IMR-90 (cell line): ENCODE measurements at regions not wholly inside any gene's neighbourhood (a gene's known extent, or its start where the extent isn't known, plus 50 kb on each side); places are given as distances from the start of the nearest gene placed in this dataset.

Experiments
- ATAC-seq: fragments of 200-7000 bp; cut with Tn5 transposase; 2 replicates; pipeline ENCODE4 v1.9.1; 2020; ENCODE audit warnings: low read depth, mild to moderate bottlenecking, moderate library complexity
- BruUV-seq: library from RNA; stranded (reverse); fragments of 400-500 nt; replicated peaks from 2 replicates; lab custom pipeline; 2021; lab: Mats Ljungman, UMichigan
- CTCF ChIA-PET: fragments of 300-600 bp; formaldehyde crosslinking; extraction: SDS; loops from one replicate; lab custom pipeline; 2021; ENCODE audit warnings: antibody characterized with exemption; lab: Yijun Ruan, JAX
- POLR2A ChIA-PET: fragments of 300-600 bp; sonication (Branson Sonifier 250); formaldehyde crosslinking; loops from one replicate; lab custom pipeline; 2022; ENCODE audit warnings: antibody characterized with exemption; ENCODE audit not compliant: unreplicated experiment; lab: Charles Lee
- DNase-seq: peaks from one replicate; pipeline ENCODE4 v3.0.0; 2013
- H2AFZ ChIP-seq: replicated peaks from 2 replicates; pipeline ENCODE3; 2013; ENCODE audit warnings: low read length, mild to moderate bottlenecking; ENCODE audit not compliant: poor library complexity
- H2AK5ac ChIP-seq: 2 replicates; pipeline ENCODE4 v1.6.1; 2013; ENCODE audit warnings: low read depth, low read length, inconsistent platforms
- H2AK9ac ChIP-seq: replicated peaks from 2 replicates; pipeline ENCODE3; 2013; ENCODE audit warnings: mild to moderate bottlenecking, low read depth, low read length, moderate library complexity; ENCODE audit not compliant: poor library complexity
- H2BK120ac ChIP-seq: 2 replicates; pipeline ENCODE4 v1.6.1; 2013; ENCODE audit warnings: low read depth, low read length, inconsistent platforms
- H2BK15ac ChIP-seq: 3 replicates; pipeline ENCODE4 v1.6.1; 2013; ENCODE audit warnings: low read depth, low read length, inconsistent platforms
- H2BK20ac ChIP-seq: 2 replicates; pipeline ENCODE4 v1.6.1; 2013; ENCODE audit warnings: low read depth, mild to moderate bottlenecking, inconsistent platforms, low read length, moderate library complexity
- H2BK5ac ChIP-seq: 2 replicates; pipeline ENCODE4 v1.6.1; 2013; ENCODE audit warnings: mild to moderate bottlenecking, low read depth, low read length, inconsistent platforms; ENCODE audit not compliant: poor library complexity, severe bottlenecking
- H3K14ac ChIP-seq: replicated peaks from 2 replicates; pipeline ENCODE4 v1.6.1; 2013; ENCODE audit warnings: low read depth, low read length, inconsistent platforms
- H3K18ac ChIP-seq: 2 replicates; pipeline ENCODE4 v1.6.1; 2013; ENCODE audit warnings: low read depth, low read length, control low read depth
- H3K23ac ChIP-seq: 2 replicates; pipeline ENCODE4 v1.6.1; 2013; ENCODE audit warnings: low read depth, low read length, inconsistent platforms
- H3K27ac ChIP-seq: 2 replicates; pipeline ENCODE4 v1.5.1; 2013; ENCODE audit warnings: mild to moderate bottlenecking, control low read depth, low read length; ENCODE audit not compliant: insufficient read depth
- H3K27me3 ChIP-seq: 2 replicates; pipeline ENCODE4 v1.6.1; 2013; ENCODE audit warnings: low read length; ENCODE audit not compliant: control insufficient read depth, insufficient read depth
- H3K36me3 ChIP-seq: 2 replicates; pipeline ENCODE4 v1.6.1; 2013; ENCODE audit warnings: low read length, mixed read lengths; ENCODE audit not compliant: control insufficient read depth, insufficient read depth
- H3K4ac ChIP-seq: 2 replicates; pipeline ENCODE4 v1.6.1; 2013; ENCODE audit warnings: low read depth, low read length, inconsistent platforms
- H3K4me1 ChIP-seq: 2 replicates; pipeline ENCODE4 v1.6.1; 2013; ENCODE audit warnings: low read length, mixed read lengths; ENCODE audit not compliant: control insufficient read depth, insufficient read depth
- H3K4me2 ChIP-seq: 2 replicates; pipeline ENCODE4 v1.6.1; 2013; ENCODE audit warnings: low read depth, mild to moderate bottlenecking, control low read depth, low read length, moderate library complexity
- H3K4me3 ChIP-seq: 2 replicates; pipeline ENCODE4 v1.5.1; 2013; ENCODE audit warnings: low read depth, mild to moderate bottlenecking, control low read depth, low read length, moderate library complexity; ENCODE audit not compliant: insufficient read depth
- H3K56ac ChIP-seq: 2 replicates; pipeline ENCODE4 v1.6.1; 2013; ENCODE audit warnings: low read length, inconsistent platforms; ENCODE audit not compliant: insufficient read depth; ENCODE audit errors: extremely low read depth
- H3K79me1 ChIP-seq, 2 experiments: 2 replicates each; pipeline ENCODE4 v1.6.1; 2013; ENCODE audit warnings: low read length in 2 of 2, inconsistent platforms in 1 of 2, low read depth in 1 of 2
- H3K9ac ChIP-seq: 2 replicates; pipeline ENCODE4 v1.6.1; 2013; ENCODE audit warnings: low read depth, low read length, control low read depth
- H3K9me1 ChIP-seq: 2 replicates; pipeline ENCODE4 v1.6.1; 2013; ENCODE audit warnings: low read length, inconsistent platforms; ENCODE audit not compliant: insufficient read depth
- H3K9me3 ChIP-seq: 2 replicates; pipeline ENCODE4 v1.6.1; 2013; ENCODE audit warnings: low read length; ENCODE audit not compliant: control insufficient read depth, insufficient read depth
- H4K20me1 ChIP-seq: 2 replicates; pipeline ENCODE4 v1.6.1; 2013; ENCODE audit warnings: low read length, inconsistent platforms; ENCODE audit not compliant: insufficient read depth
- H4K5ac ChIP-seq: 2 replicates; pipeline ENCODE4 v1.6.1; 2013; ENCODE audit warnings: mild to moderate bottlenecking, low read depth, low read length, control low read depth
- H4K8ac ChIP-seq, 2 experiments: 2 replicates each; pipeline ENCODE4 v1.6.1; 2013; ENCODE audit warnings: low read depth in 2 of 2, low read length in 2 of 2, control low read depth in 1 of 2, inconsistent platforms in 1 of 2
- H4K91ac ChIP-seq: 2 replicates; pipeline ENCODE4 v1.6.1; 2013; ENCODE audit warnings: low read depth, low read length, inconsistent platforms; ENCODE audit not compliant: insufficient read depth
- BHLHE40 ChIP-seq: fragments of 150-350 bp; IDR thresholded peaks from 2 replicates; pipeline ENCODE4 v1.6.1; 2016; ENCODE audit warnings: mild to moderate bottlenecking, low read depth, low read length
- CEBPB ChIP-seq: IDR thresholded peaks from 2 replicates; pipeline ENCODE4 v1.6.1; 2012; ENCODE audit warnings: low read depth, low read length, improper control_type of control experiment
- CHD1 ChIP-seq: IDR thresholded peaks from 2 replicates; pipeline ENCODE4 v1.6.1; 2012; ENCODE audit warnings: low read depth, low read length, improper control_type of control experiment
- CTCF ChIP-seq: conservative IDR thresholded peaks from 2 replicates; pipeline ENCODE4 v1.5.1; 2012; ENCODE audit warnings: mild to moderate bottlenecking, low read depth, low read length, improper control_type of control experiment
- FOS ChIP-seq: fragments of 150-350 bp; IDR thresholded peaks from 2 replicates; pipeline ENCODE4 v1.6.1; 2016; ENCODE audit warnings: low read depth, low read length
- MAFK ChIP-seq: IDR thresholded peaks from 2 replicates; pipeline ENCODE4 v1.6.1; 2012; ENCODE audit warnings: low read depth, low read length, improper control_type of control experiment
- MAZ ChIP-seq: IDR thresholded peaks from 2 replicates; pipeline ENCODE4 v1.6.1; 2012; ENCODE audit warnings: low read depth, mild to moderate bottlenecking, low read length, improper control_type of control experiment, moderate library complexity, borderline replicate concordance
- MXI1 ChIP-seq: IDR thresholded peaks from 2 replicates; pipeline ENCODE4 v1.6.1; 2012; ENCODE audit warnings: low read depth, mild to moderate bottlenecking, low read length, moderate library complexity, borderline replicate concordance
- NFE2L2 ChIP-seq: fragments of 150-350 bp; IDR thresholded peaks from 2 replicates; pipeline ENCODE4 v1.6.1; 2016; ENCODE audit warnings: low read depth, mild to moderate bottlenecking, low read length
- POLR2A ChIP-seq: IDR thresholded peaks from 2 replicates; pipeline ENCODE4 v1.6.1; 2012; ENCODE audit warnings: mild to moderate bottlenecking, low read depth, low read length
- RCOR1 ChIP-seq: IDR thresholded peaks from 2 replicates; pipeline ENCODE4 v1.6.1; 2012; ENCODE audit warnings: mild to moderate bottlenecking, low read length, improper control_type of control experiment; ENCODE audit not compliant: insufficient replicate concordance
- RFX5 ChIP-seq: IDR thresholded peaks from 2 replicates; pipeline ENCODE4 v1.8.0; 2012; ENCODE audit warnings: low read depth, mild to moderate bottlenecking, low read length, moderate library complexity
- SMC3 ChIP-seq: fragments of 150-350 bp; IDR thresholded peaks from 2 replicates; pipeline ENCODE4 v1.6.1; 2016; ENCODE audit warnings: low read depth, mild to moderate bottlenecking, antibody characterized with exemption, low read length, moderate library complexity
- USF2 ChIP-seq: fragments of 150-350 bp; IDR thresholded peaks from 2 replicates; pipeline ENCODE4 v1.6.1; 2017; ENCODE audit warnings: mild to moderate bottlenecking, antibody characterized with exemption, low read length, low read depth
- WGBS, 2 experiments: methylation state at CpG; one replicate each; pipeline versions ENCODE4 v1.1.5 to v1.1.7; 2013; ENCODE audit warnings: missing lambda C conversion rate in 2 of 2; ENCODE audit not compliant: insufficient read length in 1 of 2; ENCODE audit errors: extremely low coverage in 2 of 2; 5-methylcytosine and 5-hydroxymethylcytosine counted together
- dilution Hi-C: fragments of 300-500 bp; cut with HindIII; formaldehyde crosslinking; loops from one replicate; pipeline ENCODE4 v1.14.3; 2018; ENCODE audit warnings: low sequenced_read_pairs; ENCODE audit not compliant: unreplicated experiment
- in situ Hi-C: fragments of 300-500 bp; cut with MboI; formaldehyde crosslinking; loops from 3 replicates; pipeline ENCODE4 v1.14.3; 2019; ENCODE audit warnings: low sequenced_read_pairs, inconsistent platforms, mixed read lengths
- intact Hi-C: fragments of 100-400 bp; cut with micrococcal nuclease; formaldehyde crosslinking; loops from 2 replicates; pipeline ENCODE4 v1.10.0; 2022
- TF ChIP-seq, protein P1 (sequence below): fragments of 150-350 bp; IDR thresholded peaks from 2 replicates; pipeline ENCODE4 v1.6.1; 2016; ENCODE audit warnings: low read depth, mild to moderate bottlenecking, low read length, moderate library complexity, borderline replicate concordance

- peaks cover 2% of the 10 kb centered on the region for H3K9me3 ChIP-seq
- TF ChIP-seq BHLHE40 (no peak), MXI1 (no peak), FOS (no peak), MAFK (no peak), NFE2L2 (no peak), POLR2A (no peak), CEBPB (no peak), MAZ (no peak), SMC3 (no peak), CTCF (no peak), RCOR1 (no peak), CHD1 (no peak), RFX5 (no peak), USF2 (no peak)
- TF ChIP-seq, protein P1, sequence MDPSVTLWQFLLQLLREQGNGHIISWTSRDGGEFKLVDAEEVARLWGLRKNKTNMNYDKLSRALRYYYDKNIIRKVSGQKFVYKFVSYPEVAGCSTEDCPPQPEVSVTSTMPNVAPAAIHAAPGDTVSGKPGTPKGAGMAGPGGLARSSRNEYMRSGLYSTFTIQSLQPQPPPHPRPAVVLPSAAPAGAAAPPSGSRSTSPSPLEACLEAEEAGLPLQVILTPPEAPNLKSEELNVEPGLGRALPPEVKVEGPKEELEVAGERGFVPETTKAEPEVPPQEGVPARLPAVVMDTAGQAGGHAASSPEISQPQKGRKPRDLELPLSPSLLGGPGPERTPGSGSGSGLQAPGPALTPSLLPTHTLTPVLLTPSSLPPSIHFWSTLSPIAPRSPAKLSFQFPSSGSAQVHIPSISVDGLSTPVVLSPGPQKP, result no peak
- 80% methylated on average over 1 of the region's 3 CpGs; no CpG with 5 or more reads in 1 of the 2 experiments for WGBS, 2 experiments
- no peak overlapping the region for H4K5ac ChIP-seq
- H3K27ac ChIP-seq, result no peak overlapping the region
- H3K4me1 ChIP-seq, result no peaks in the 10 kb centered on the region
- ATAC-seq, result no peak
- no peaks in the 10 kb centered on the region for H4K20me1 ChIP-seq
- no peaks in the 10 kb centered on the region for H3K27me3 ChIP-seq
- no TSS peak for BruUV-seq
- no peaks in the 10 kb centered on the region for H3K36me3 ChIP-seq
- POLR2A ChIA-PET, result no interaction called here
- H2AK5ac ChIP-seq, result no peak overlapping the region
- H2BK15ac ChIP-seq, result no peak overlapping the region
- dilution Hi-C loops, result no loop called here
- H4K91ac ChIP-seq, result no peak overlapping the region
- no peak overlapping the region for H3K18ac ChIP-seq
- intact Hi-C loops, result no loop called here
- in situ Hi-C loops, result no loop called here
- no peak overlapping the region for H3K9ac ChIP-seq
- H3K14ac ChIP-seq, result no peak overlapping the region
- no peak overlapping the region for H4K8ac ChIP-seq
- H2AFZ ChIP-seq, result no peak overlapping the region
- no peak overlapping the region for H2BK5ac ChIP-seq
- H3K23ac ChIP-seq, result no peak overlapping the region
- H2BK20ac ChIP-seq, result no peak overlapping the region
- H2BK120ac ChIP-seq, result no peak overlapping the region
- no peak for DNase-seq
- no peaks in the 10 kb centered on the region for H3K9me1 ChIP-seq
- H3K4ac ChIP-seq, result no peak overlapping the region
- no peaks in the 10 kb centered on the region for H3K79me1 ChIP-seq
- no peak overlapping the region for H3K4me3 ChIP-seq
- H3K4me2 ChIP-seq, result no peak overlapping the region
- H2AK9ac ChIP-seq, result no peak overlapping the region
- no peak overlapping the region for H3K56ac ChIP-seq
- CTCF ChIA-PET, result no interaction called here
These were observed 98.2 kb downstream of the YIPF7 start for GRCh38 chr4:44553180-44553579.
